Right atrium auricular region (tissue), 2 donors: ENCODE measurements at regions not wholly inside any gene's neighbourhood (a gene's known extent, or its start where the extent isn't known, plus 50 kb on each side); places are given as distances from the start of the nearest gene placed in this dataset.

Experiments
- DNase-seq: peaks from one replicate; pipeline ENCODE4 v3.0.0-alpha.2; 2019; ENCODE audit warnings: low spot score
- H3K27ac ChIP-seq, 2 donors: fragments of 200-600 bp; sonication (generic); 1 replicate in 1 of 2; 2 replicates in 1 of 2; pipeline ENCODE4 v1.5.1; 2016 to 2019
- H3K27me3 ChIP-seq, 2 donors: fragments of 200-600 bp; sonication (generic); one replicate each; pipeline versions ENCODE4 v1.5.1 to v1.6.0; 2017 to 2019
- H3K36me3 ChIP-seq: fragments of 200-600 bp; sonication (generic); one replicate; pipeline ENCODE4 v1.5.1; 2016
- H3K4me1 ChIP-seq, 2 donors: fragments of 200-600 bp; sonication (generic); one replicate each; pipeline versions ENCODE4 v1.5.1 to v1.6.0; 2017 to 2019
- H3K4me3 ChIP-seq, 2 donors: fragments of 200-600 bp; sonication (generic); 1 replicate in 1 of 2; 2 replicates in 1 of 2; pipeline ENCODE4 v1.5.1; 2017 to 2019; ENCODE audit warnings: mild to moderate bottlenecking in 1 of 2, moderate library complexity in 1 of 2
- H3K9me3 ChIP-seq, 2 donors: fragments of 200-600 bp; sonication (generic); one replicate each; pipeline ENCODE4 v1.5.1; 2019
- TF ChIP-seq, protein P1 (sequence below), 2 donors: fragments of 200-600 bp; sonication (generic); IDR thresholded peaks; one replicate each; pipeline ENCODE4 v1.5.1; 2019; ENCODE audit warnings: antibody characterized with exemption in 2 of 2

DNA sequence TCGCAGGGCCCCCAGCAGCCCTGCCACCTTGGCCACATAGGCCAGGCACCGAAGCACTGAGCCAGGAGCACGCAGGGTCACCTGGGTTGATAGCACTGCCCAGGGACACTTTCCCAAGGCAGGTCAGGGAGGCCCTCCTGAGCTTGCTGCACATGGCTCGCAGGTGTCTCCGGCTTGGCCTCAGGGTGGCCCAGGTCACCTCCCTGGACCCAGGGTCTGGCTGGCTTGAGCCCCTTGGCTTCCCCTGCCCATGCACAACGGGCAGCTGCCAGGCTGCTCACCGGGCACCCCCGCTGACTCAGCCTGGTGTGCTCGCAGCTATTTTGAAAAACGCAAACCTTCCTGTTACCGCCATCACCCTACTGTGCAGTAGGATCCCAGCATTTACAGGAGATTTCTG, 502.3 kb downstream of the EIPR1 start:
- Histone ChIP-seq H3K36me3 (no peaks in the 10 kb centered on the region), H3K9me3 (no peaks in the 10 kb centered on the region), H3K27me3 (no peaks in the 10 kb centered on the region), H3K27ac (no peak overlapping the region), H3K4me1 (no peaks in the 10 kb centered on the region), H3K4me3 (no peak overlapping the region)
- TF ChIP-seq, protein P1, sequence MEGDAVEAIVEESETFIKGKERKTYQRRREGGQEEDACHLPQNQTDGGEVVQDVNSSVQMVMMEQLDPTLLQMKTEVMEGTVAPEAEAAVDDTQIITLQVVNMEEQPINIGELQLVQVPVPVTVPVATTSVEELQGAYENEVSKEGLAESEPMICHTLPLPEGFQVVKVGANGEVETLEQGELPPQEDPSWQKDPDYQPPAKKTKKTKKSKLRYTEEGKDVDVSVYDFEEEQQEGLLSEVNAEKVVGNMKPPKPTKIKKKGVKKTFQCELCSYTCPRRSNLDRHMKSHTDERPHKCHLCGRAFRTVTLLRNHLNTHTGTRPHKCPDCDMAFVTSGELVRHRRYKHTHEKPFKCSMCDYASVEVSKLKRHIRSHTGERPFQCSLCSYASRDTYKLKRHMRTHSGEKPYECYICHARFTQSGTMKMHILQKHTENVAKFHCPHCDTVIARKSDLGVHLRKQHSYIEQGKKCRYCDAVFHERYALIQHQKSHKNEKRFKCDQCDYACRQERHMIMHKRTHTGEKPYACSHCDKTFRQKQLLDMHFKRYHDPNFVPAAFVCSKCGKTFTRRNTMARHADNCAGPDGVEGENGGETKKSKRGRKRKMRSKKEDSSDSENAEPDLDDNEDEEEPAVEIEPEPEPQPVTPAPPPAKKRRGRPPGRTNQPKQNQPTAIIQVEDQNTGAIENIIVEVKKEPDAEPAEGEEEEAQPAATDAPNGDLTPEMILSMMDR (IDR thresholded peaks at IDR 0.05), result no peak
- DNase-seq, result no peak

DNA sequence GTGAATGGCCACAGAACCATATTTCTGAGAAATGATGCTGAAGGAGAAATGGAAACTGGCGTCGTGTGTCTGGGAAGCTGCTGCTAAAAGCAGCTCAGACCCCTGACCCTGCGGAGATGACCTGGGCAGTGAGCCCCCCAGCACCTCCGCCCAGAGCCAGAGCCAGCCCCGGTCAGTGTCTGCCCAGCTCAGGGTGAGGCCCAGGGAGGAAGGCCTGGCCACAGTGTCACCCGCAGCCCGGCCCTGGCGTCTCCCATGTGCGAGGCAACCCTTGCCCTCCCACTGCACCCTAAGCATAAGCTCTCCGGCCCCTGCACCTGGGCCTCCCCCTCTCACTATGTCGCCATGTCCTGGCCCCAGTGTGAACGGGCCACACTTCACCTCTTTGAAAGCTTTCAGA, 502.8 kb downstream of the EIPR1 start:
- no peak overlapping the region for H3K4me3 ChIP-seq
- H3K27me3 ChIP-seq, result no peaks in the 10 kb centered on the region
- no peak overlapping the region for H3K27ac ChIP-seq

DNA sequence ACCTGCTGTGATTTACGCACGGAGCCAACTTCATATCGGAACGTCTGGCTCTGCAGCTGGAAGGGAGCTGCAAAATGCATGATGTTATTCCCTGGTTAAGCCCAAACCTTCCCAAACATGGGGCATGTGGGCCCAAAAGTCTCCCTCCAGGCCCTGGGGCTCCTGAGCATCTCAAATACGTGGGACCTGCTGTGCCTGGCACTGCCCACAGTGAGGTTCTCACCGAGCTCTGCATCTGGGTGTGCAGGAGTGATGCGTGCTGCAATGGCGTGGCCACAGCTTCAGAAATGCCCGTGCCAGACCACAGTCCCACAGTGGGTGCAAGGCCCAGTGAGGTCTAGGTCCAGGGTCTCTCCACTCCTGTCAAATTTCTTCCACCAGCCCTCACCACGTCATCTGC, 503.3 kb downstream of the EIPR1 start:
- Histone ChIP-seq H3K4me3 (no peak overlapping the region), H3K36me3 (no peaks in the 10 kb centered on the region), H3K9me3 (no peaks in the 10 kb centered on the region), H3K4me1 (no peaks in the 10 kb centered on the region), H3K27ac (no peak overlapping the region), H3K27me3 (no peaks in the 10 kb centered on the region)
- no peak for DNase-seq
- TF ChIP-seq, protein P1 (IDR thresholded peaks at IDR 0.05), result no peak

More for the DNA sequence above, 502.8 kb downstream of the EIPR1 start:
- H3K36me3 ChIP-seq, result no peaks in the 10 kb centered on the region
- DNase-seq, result no peak
- H3K4me1 ChIP-seq, result no peaks in the 10 kb centered on the region
- no peaks in the 10 kb centered on the region for H3K9me3 ChIP-seq
- TF ChIP-seq, protein P1 (IDR thresholded peaks at IDR 0.05), result no peak

DNA sequence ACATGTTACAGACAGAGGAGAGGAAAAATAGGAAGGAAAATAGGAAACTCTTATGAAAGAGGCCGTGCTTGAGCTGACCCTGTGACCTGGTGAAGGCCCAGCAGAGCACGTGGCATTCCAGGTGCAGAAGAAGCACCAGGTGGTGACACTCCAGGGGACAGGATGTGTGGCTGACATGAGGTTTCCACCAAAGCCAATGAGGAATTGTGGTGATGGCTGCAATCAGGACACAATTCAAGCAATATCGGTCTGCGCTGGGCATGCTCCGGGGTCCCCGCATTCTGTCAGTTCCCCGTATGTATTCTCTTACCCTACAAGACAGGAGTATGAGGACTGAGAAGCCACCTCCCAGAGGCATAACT, 504.2 kb downstream of the EIPR1 start:
- Histone ChIP-seq H3K36me3 (no peaks in the 10 kb centered on the region), H3K9me3 (no peaks in the 10 kb centered on the region), H3K27ac (no peak overlapping the region), H3K4me3 (no peak overlapping the region), H3K27me3 (no peaks in the 10 kb centered on the region), H3K4me1 (no peaks in the 10 kb centered on the region)
- TF ChIP-seq, protein P1 (IDR thresholded peaks at IDR 0.05), result no peak
- DNase-seq, result no peak

DNA sequence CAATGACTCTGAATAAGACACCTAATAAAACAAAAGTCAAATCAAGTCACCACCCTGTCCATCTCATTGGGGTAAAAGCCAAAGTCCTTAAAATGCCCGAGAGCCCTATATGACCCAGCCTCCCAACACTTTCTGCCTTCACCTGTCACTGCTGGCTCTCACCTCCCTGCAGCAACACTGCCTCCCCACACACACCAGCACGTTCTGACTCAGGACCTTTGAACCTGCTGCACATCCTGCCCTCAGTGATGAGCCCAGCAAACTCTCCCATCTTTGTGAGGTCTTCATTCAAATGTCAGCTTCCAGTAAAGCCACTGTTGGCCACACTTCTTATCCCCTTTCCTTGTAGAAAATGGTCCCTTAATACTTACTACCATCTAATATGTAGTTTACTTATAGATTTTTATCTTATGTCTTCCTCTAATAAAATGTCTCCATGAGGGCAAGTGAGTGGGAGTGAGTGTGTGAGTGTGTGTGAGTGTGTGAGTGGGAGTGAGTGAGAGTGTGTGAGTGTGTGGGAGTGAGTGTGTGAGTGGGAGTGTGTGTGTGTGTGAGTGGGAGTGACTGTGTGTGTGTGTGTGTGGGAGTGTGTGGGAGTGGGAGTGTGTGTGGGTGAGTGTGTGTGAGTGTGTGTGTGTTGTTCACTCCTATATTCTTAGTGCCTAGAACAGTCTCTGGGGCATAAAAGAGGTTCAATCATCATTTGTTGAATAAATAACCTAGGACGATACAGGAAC, 504.7 kb downstream of the EIPR1 start:
- TF ChIP-seq, protein P1 (IDR thresholded peaks at IDR 0.05), result no peak
- Histone ChIP-seq H3K27me3 (no peaks in the 10 kb centered on the region), H3K4me3 (no peak overlapping the region), H3K4me1 (no peaks in the 10 kb centered on the region), H3K27ac (no peak overlapping the region), H3K9me3 (no peaks in the 10 kb centered on the region), H3K36me3 (no peaks in the 10 kb centered on the region)
- DNase-seq, result no peak

DNA sequence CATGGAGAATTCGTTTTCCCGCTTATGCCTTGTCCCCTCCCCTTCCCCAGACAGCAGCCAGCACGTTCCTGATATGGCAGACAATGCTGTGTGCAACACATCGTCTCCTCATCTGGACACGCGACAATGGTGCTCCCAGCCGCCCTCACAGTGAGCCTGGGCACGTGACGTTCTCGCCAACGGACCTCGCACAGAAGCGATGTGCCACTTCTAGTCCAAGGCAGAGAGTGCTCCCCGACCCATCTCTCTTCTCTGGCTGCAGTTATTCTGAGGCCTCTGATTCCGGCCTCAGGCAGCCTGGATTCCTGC, 505.4 kb downstream of the EIPR1 start:
- Histone ChIP-seq H3K4me1 (no peaks in the 10 kb centered on the region), H3K27me3 (no peaks in the 10 kb centered on the region), H3K9me3 (no peaks in the 10 kb centered on the region), H3K4me3 (no peak overlapping the region), H3K27ac (no peak overlapping the region), H3K36me3 (no peaks in the 10 kb centered on the region)
- TF ChIP-seq, protein P1 (IDR thresholded peaks at IDR 0.05), result no peak
- DNase-seq, result no peak
